Osteoblast (primary cell): ENCODE measurements at regions not wholly inside any gene's neighbourhood (a gene's known extent, or its start where the extent isn't known, plus 50 kb on each side); places are given as distances from the start of the nearest gene placed in this dataset.
A peak's percentile ranks its signal among the peaks of the same experiment; 100 is the strongest.

Experiments
- DNase-seq: peaks from one replicate; pipeline ENCODE4 v3.0.0; 2011; ENCODE audit warnings: low spot score, mixed read lengths; ENCODE audit not compliant: insufficient read length; ENCODE audit errors: missing footprints
- H2AFZ ChIP-seq: 2 replicates; pipeline ENCODE4 v1.6.0; 2011; ENCODE audit warnings: mild to moderate bottlenecking, low read length
- H3K27ac ChIP-seq: 2 replicates; pipeline ENCODE4 v1.5.1; 2011; ENCODE audit warnings: mild to moderate bottlenecking, low read depth, low read length, moderate library complexity
- H3K27me3 ChIP-seq: 2 replicates; pipeline ENCODE4 v1.6.0; 2012; ENCODE audit warnings: mild to moderate bottlenecking, control low read depth, inconsistent platforms, low read length, moderate library complexity; ENCODE audit not compliant: insufficient read depth
- H3K36me3 ChIP-seq: 2 replicates; pipeline ENCODE4 v1.5.1; 2011; ENCODE audit warnings: mild to moderate bottlenecking, low read length, control low read depth, moderate library complexity; ENCODE audit not compliant: insufficient read depth
- H3K4me1 ChIP-seq: 2 replicates; pipeline ENCODE4 v1.5.1; 2011; ENCODE audit warnings: mild to moderate bottlenecking, low read length, control low read depth, moderate library complexity; ENCODE audit not compliant: insufficient read depth
- H3K4me2 ChIP-seq: 2 replicates; pipeline ENCODE4 v1.6.0; 2011; ENCODE audit warnings: mild to moderate bottlenecking, low read length; ENCODE audit not compliant: insufficient read depth
- H3K4me3 ChIP-seq: fragments of 200-600 bp; sonication (generic); 3 replicates; pipeline ENCODE4 v1.5.1; 2012; ENCODE audit warnings: mild to moderate bottlenecking, low read length, inconsistent platforms; ENCODE audit not compliant: insufficient read depth
- H3K79me2 ChIP-seq: 2 replicates; pipeline ENCODE4 v1.6.0; 2012; ENCODE audit warnings: mild to moderate bottlenecking, low read length, control low read depth, inconsistent platforms; ENCODE audit not compliant: insufficient read depth
- H3K9me3 ChIP-seq: 2 replicates; pipeline ENCODE4 v1.5.1; 2011; ENCODE audit warnings: low read depth, low read length, control low read depth
- H4K20me1 ChIP-seq: 2 replicates; pipeline ENCODE4 v1.6.0; 2012; ENCODE audit warnings: mild to moderate bottlenecking, low read length, control low read depth; ENCODE audit not compliant: insufficient read depth
- CTCF ChIP-seq: IDR thresholded peaks from 2 replicates; pipeline ENCODE4 v1.5.1; 2011; ENCODE audit warnings: mild to moderate bottlenecking, low read depth, low read length, moderate library complexity; ENCODE audit errors: extremely low read depth

GRCh38 chrX:38877366-38877765, 76.1 kb downstream of the MID1IP1 start:
- DNase-seq = no peak
- no peak for TF ChIP-seq CTCF

GRCh38 chrX:38878641-38879340, 77.5 kb downstream of the MID1IP1 start:
- no peaks in the 10 kb centered on the region for H4K20me1 ChIP-seq
- no peak overlapping the region for H3K27ac ChIP-seq
- no peaks in the 10 kb centered on the region for H3K79me2 ChIP-seq
- H3K4me1 ChIP-seq = peaks cover 5% of the 10 kb centered on the region
- no peak overlapping the region for H3K4me2 ChIP-seq
- no peak for DNase-seq
- H3K4me3 ChIP-seq = no peak overlapping the region
- no peaks in the 10 kb centered on the region for H3K36me3 ChIP-seq
- H3K9me3 ChIP-seq = no peaks in the 10 kb centered on the region
- no peak overlapping the region for H2AFZ ChIP-seq
- no peak for TF ChIP-seq CTCF
- peaks cover 6% of the 10 kb centered on the region for H3K27me3 ChIP-seq

More at GRCh38 chrX:38877366-38877765, 76.1 kb downstream of the MID1IP1 start:
- Histone ChIP-seq H3K27ac (no peak overlapping the region), H3K79me2 (no peaks in the 10 kb centered on the region), H3K27me3 (peaks cover 6% of the 10 kb centered on the region), H3K4me2 (no peak overlapping the region), H4K20me1 (no peaks in the 10 kb centered on the region), H3K4me1 (peaks cover 3% of the 10 kb centered on the region), H3K36me3 (no peaks in the 10 kb centered on the region), H2AFZ (no peak overlapping the region), H3K9me3 (no peaks in the 10 kb centered on the region), H3K4me3 (no peak overlapping the region)

- Histone ChIP-seq H3K4me3 (no peak overlapping the region), H2AFZ (no peak overlapping the region), H4K20me1 (no peaks in the 10 kb centered on the region), H3K9me3 (no peaks in the 10 kb centered on the region), H3K4me2 (no peak overlapping the region), H3K27ac (no peak overlapping the region), H3K4me1 (peaks cover 5% of the 10 kb centered on the region), H3K79me2 (no peaks in the 10 kb centered on the region), H3K27me3 (peaks cover 6% of the 10 kb centered on the region), H3K36me3 (no peaks in the 10 kb centered on the region)
- DNase-seq = no peak
- no peak for TF ChIP-seq CTCF
These were observed 78.5 kb downstream of the MID1IP1 start for GRCh38 chrX:38879631-38880220.

- H2AFZ ChIP-seq = no peak overlapping the region
These were observed 79.1 kb downstream of the MID1IP1 start for GRCh38 chrX:38880296-38880854.

More at GRCh38 chrX:38880296-38880854, 79.1 kb downstream of the MID1IP1 start:
- Histone ChIP-seq H3K9me3 (no peaks in the 10 kb centered on the region), H3K27me3 (peaks cover 6% of the 10 kb centered on the region), H3K36me3 (no peaks in the 10 kb centered on the region), H3K4me1 (peaks cover 5% of the 10 kb centered on the region), H4K20me1 (no peaks in the 10 kb centered on the region), H3K79me2 (no peaks in the 10 kb centered on the region), H3K4me2 (no peak overlapping the region), H3K4me3 (no peak overlapping the region), H3K27ac (no peak overlapping the region)
- TF ChIP-seq CTCF = no peak
- peak; percentile 17 for DNase-seq
